ENCODE measurements at regions not wholly inside any gene's neighbourhood (a gene's known extent, or its start where the extent isn't known, plus 50 kb on each side); places are given as distances from the start of the nearest gene placed in this dataset.

GRCh38 chr3:181622365-181622764, 89.4 kb upstream of the SOX2 start:
- TF ChIP-seq POLR2A (IDR thresholded peaks at IDR 0.05) (no peak), CTCF (IDR thresholded peaks at IDR 0.05) (no peak), POLR2AphosphoS5 (IDR thresholded peaks at IDR 0.05) (no peak), EP300 (IDR thresholded peaks at IDR 0.05) (no peak)
